EH (cell line): ENCODE measurements at regions not wholly inside any gene's neighbourhood (a gene's known extent, or its start where the extent isn't known, plus 50 kb on each side); places are given as distances from the start of the nearest gene placed in this dataset.
"Not testable (repeated sequence)": the region's sequence is repeated elsewhere in the genome, so short reads cannot be mapped to it uniquely, and the experiment has no call there.

Experiments used
- DNase-seq: peaks from one replicate; pipeline ENCODE4 v3.0.0-alpha.2; 2015; ENCODE audit warnings: low read depth

DNA sequence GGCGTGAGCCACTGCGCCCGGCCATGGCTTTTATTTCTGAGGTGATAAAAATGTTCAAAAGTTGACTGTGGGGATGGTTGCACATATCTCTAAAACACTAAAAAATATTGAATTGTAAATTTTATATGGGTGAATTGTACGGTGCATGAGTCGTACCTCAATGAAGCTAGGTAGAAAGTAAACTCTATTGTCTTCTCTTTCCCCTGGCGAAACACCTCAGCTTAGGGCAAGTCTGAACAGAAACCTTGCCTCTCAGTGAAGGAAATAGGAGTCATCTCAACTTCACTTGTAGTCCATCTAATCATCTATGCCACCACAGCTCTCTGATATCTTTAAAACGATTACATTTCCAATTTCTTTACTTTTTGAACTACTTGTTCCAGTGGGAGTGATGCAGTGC, 309.6 kb downstream of the SPATA31A1 start:
- not testable (repeated sequence) for DNase-seq

DNA sequence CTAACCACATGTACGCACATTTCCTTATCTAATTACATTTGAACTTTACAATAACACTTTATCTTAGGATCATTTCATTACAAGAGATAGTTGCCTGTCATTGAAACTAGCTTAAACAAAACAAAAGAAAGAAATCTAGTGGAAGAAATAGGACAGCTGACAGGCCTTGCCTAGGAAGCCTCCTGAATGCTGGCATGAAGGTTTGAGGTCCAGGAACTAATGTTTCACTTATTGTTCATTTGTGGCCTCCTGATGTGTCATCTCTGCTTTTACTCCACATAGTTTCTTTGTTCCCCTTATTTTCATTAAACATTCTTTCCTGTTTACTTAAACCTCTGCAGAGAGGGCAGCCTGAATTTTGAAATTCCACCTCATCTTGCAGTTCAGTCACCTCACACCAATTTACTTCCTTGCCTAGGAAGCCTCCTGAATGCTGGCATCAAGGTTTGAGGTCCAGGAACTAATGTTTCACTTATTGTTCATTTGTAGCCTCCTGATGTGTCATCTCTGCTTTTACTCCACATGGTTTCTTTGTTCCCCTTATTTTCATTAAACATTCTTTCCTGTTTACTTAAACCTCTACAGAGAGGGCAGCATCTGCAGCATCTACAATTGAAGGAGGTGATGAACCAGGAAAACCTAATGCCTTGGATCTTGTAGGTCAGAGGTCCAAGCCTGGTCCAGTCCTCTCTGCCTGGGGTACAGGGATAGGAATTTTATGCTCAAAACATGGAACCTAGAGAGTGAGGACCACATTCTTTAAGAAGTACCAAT, 319.2 kb downstream of the SPATA31A1 start:
- DNase-seq, result not testable (repeated sequence)

DNA sequence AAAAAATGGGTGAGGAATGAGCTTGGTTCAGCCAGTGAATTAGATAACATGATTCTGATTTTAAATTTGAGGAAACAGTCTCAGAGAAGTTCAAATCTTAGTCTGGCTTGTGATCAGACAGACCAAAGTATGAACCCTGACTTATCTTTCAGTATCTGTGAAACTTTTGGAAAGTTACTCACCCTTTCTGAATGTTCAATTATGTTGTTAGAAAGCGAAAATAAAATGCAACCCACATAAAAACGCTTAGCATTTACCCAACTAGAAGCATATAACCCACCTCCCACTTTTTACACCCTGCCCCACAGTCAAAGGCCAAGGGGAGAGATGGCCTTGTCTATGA, 319.7 kb downstream of the SPATA31A1 start:
- not testable (repeated sequence) for DNase-seq

DNA sequence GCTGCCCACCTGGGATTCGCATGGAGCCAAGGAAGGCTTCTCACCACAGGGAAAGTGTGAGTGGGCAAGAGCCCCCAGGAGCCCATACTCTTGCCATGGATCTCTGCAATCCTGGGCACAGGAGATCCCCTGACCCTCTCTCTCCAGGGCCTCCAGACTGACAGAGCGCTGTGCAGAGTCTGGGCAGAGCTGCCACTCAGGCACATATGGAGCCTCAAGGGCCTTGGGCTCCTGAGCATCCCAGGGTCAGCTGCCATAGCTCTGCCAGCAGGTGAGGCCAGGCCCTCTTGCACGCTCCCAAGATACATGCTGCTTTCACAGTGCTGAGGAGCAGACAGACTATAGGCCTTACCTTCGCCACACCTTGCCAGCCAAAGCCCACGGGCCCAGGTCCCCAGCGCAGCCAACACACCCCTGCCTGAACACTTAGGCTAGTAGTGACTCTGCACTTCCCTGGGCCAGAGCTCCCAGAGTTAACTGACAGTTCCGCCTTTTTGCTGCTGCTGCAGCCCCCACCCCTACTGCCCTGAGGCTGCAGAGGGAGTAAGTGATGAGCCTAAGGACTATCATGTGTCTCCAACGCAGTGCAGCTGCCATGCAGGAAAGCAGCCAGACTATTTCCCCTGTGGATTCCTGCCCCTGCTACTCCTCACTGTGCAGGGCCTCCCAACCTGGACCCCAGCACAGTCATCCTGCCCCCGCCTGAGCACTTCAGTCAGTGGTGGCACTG, 323.2 kb downstream of the SPATA31A1 start:
- not testable (repeated sequence) for DNase-seq

DNA sequence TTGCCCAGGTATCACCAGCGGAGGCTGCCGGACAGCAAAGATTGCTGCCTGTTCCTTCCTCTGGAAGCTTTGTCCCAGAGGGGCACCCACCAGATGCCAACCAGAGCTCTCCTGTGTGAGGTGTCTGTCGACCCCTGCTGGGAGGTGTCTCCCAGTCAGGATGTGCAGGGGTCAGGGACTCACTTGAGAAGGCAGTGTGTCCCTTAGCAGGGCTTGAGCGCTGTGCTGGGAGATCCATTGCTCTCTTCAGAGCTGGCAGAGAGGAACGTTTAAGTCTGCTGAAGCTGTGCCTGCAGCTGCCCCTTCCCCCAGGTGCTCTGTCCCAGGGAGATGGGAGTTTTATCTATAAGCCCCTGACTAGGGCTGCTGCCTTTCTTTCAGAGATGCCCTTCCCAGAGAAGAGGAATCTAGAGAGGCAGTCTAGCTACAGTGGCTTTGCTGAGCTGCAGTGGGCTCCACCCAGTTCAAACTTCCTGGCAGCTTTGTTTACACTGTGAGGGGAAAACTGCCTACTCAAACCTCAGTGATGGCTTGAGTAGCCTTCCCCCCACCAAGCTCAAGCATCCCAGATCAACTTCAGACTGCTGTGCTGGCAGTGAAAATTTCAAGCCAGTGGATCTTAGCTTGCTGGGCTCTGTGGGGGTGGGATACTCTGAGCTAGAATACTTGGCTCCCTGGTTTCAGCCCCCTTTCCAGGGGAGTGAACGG, 325.4 kb downstream of the SPATA31A1 start:
- not testable (repeated sequence) for DNase-seq

DNA sequence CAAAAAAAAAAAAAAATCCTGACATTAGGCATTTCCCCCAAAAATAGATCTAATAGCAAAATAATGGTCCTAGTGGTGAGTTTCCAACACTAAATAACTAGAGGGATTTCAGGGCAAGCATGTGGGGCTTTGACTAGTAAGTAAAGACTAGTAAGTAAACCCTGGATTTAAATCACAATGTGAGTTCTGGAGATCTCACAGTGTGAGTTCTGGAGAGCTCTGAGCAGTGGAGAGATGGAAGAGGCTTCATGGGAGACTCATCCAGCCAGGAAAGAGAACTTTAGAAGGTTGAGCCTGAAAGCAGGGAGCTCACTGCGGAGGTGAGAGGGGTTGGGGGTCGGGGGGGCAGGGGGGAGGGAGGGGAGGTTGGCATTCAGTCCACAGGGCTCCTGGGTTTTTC, 373.4 kb downstream of the SPATA31A1 start:
- DNase-seq, result not testable (repeated sequence)

DNA sequence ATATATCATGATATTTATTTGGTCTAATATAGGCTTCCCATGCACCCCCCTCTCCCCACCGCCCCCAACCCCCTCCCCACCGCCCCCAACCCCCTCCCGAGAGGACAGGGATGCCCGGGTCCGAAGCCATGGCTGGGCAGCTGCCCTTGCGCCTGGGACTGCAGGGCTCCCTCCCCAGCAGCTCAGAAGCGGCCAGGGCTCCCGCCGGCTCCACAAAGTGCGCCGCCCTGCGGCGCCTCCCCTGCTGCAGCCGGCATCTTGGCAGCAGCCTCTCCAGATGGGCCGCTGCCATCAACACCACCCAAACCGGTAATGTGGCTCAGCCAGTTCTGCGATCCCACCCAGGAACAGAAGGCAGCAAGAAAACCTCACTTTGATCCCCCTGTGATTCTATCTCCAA, 389.4 kb downstream of the SPATA31A1 start:
- not testable (repeated sequence) for DNase-seq

DNA sequence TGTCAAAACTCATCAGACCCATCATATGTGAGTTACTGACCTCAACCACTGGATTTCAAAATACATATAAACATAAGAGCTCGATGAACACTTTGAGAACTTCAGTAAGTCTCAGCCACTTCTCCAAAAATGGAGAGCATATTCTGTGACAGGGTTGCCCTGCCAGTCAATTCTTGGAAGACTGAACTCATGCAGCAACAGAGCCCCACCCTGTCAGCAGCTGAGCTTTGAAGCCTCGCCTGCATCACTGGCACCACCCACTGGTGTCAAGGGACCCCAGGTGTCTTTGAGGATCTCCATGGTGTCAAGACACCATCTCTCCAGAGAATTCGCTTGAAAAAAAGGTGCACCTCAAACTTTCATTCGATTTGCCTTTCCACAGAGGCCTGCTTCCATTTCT, 420.1 kb downstream of the SPATA31A1 start:
- not testable (repeated sequence) for DNase-seq

DNA sequence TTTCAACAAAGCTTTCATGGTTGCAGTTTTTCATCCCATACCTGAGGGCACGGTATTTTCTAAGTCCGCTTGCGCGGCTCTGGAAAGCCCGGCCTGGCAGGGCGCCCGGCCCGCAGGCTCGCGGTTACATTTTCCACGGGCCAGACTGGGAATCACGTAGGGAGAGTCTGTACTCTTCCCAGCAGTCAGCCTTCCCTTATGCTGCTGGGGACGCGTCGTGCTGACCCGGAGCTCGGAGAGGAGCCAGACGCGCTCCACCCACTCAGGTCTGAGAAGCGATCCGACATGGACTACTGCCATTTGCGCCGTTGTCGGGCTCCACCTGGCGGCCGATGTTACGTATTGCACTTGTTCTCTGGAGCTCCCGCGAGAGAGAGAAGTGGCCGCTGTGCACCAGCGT, 435.9 kb downstream of the SPATA31A1 start:
- not testable (repeated sequence) for DNase-seq

DNA sequence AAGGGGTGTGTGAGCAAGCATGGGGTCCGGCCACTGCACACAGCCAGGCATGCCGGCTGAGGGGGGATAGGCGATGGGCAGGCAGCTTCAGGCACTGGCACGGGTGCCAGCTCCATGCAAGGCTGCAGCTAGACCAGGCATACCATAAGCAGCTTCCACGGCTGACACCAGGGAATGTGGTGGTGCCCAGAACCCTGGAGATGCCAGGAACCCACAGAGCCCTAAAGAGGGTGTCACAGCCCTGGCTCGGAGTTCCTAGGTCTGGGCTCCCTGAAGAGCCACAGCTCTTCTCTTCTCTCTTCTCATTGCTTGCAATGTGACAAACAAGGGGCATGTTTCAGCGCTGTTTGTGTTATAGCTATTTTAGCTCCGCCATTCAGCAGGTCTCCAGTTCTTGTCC, 442.5 kb downstream of the SPATA31A1 start:
- not testable (repeated sequence) for DNase-seq

DNA sequence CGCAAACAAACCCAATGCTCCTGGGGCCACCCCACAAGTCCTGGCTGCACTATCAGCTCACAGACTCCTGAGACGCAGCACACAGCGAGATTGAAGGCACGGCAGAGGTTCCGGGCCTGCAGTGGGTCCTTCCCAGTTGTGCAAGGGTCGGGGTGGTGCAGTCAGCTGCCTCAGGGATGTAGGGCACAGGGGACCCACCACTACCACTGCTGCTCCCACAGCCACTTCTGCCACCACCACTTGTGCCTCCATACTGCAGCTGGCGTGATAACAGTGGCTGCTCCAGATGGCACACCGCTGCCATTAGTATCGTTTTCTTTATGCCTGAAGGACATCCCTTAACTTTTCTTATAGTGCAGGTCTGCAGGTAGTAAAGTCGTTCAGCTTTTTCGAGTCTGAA, 443.8 kb downstream of the SPATA31A1 start:
- not testable (repeated sequence) for DNase-seq

DNA sequence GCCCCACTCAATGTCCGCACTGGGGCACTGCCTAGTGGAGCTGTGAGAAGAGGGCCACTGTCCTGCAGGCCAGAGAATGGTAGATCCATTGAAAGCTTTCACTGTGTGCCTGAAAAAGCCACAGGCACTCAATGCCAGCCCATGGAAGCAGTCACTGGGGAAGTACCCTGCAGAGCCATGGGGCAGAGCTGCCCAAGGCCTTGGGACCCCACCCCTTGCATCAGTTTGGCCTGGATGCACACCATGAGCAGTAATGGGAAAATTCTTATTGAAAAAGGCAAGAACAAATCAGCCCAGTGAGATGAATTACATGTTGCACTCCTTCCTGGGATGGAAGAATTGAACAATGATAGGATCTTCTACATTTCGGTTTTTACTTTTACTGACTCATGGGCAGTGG, 447.1 kb downstream of the SPATA31A1 start:
- DNase-seq, result not testable (repeated sequence)

DNA sequence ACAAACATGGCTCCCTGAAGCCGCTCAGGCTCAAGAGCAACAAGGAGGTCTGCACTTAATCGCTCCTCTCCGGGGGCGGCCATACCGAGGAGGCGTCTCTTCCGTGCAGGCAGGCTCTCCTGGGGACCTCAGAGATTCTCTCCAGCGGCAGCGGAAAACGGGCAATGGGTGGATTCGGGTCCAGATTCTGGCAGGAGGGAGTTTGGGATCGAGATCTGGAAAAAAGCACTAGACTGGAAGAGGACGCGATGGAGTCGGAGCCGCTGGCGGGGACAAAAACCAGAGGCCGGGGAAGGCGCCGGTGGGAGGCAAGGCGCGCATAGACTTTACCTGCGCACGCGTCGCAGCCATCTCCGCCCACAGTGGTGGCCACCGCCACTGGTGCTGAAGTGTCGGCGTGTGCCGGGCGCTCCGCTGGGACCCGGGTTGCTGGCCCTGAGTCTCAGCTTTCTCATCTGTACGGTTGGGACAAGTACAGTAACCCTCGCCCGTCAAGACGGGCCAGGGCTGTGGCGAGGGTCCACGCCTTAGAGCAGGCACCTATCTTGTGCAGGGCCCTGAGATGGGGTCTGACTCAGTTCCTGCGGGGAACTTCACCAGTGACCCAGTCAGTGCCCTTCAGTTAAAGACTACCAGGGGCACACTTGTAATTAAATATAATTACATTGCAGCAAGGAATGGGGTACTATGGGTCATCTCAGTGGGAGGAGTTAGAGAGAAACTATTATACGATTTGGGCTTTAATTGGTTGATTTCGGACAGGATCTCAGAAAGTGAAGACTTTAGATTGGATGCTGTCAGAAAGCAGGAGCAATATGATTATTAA, 454.1 kb downstream of the SPATA31A1 start:
- DNase-seq, result peak; percentile 61

DNA sequence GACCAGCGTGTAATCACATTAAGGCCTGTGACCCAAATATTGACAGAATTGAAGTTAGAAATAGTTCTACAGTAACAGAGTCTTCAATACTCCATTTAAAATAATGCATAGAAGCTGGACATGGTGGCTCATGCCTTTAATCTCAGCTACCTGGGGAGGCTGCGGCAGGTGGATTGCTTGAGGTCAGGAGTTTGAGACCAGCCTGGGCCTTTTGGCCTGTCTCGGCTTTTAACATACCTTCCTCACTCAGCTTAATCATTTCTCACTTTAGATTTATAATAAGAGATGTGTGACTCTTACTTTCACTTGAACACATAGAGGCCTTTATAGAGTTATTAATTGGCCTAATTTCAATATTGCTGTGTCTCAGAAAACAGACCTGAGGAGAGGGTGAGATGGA, 454.9 kb downstream of the SPATA31A1 start:
- not testable (repeated sequence) for DNase-seq

DNA sequence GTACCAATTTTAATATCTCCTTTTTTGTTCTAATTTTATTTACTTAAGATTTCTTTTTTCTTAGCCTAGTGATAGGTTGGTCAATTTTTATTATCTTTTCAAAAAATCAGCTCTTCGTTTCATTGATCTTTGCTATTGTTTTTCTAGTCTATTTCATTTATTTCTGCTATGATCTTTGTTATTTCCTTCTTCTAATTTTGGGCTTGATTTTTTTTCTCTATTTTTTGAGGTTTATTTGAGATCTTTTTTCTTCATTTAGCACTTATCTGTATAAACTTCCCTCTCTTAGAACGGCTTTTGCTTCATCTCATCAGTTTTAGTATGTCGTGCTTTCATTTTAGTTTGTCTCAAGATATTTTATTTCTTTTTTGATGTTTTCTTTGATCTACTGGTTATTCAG, 456.1 kb downstream of the SPATA31A1 start:
- DNase-seq, result not testable (repeated sequence)

DNA sequence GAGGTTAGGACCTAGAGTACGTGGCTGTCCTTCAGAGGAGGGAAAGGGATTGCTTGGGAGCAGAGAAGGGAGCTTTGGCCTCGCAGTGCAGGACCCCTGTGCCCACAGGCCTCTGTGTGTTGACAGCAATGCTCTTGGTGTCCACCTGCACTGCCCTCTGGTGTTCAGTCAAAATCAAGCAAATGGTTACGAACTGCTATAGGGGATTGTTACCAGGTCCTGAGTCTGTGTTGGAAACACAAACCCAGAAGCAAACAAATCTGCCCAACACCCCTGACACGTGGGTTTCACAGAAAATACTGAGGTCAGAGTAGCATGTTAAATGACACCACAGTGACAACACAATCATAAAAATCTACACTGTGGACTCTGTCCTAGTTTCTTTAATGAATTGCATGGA, 473.0 kb downstream of the SPATA31A1 start:
- DNase-seq, result not testable (repeated sequence)
